SK-N-SH (cell line): ENCODE measurements at regions not wholly inside any gene's neighbourhood (a gene's known extent, or its start where the extent isn't known, plus 50 kb on each side); places are given as distances from the start of the nearest gene placed in this dataset.

Experiments used
- CTCF ChIA-PET: fragments of 300-600, 350-600 bp; formaldehyde crosslinking; extraction: SDS; loops from one replicate; lab custom pipeline; 2021; lab: Yijun Ruan, JAX
- POLR2A ChIA-PET: fragments of 350-600 bp; sonication (Branson Sonifier 250); formaldehyde crosslinking; extraction: SDS; loops from one replicate; lab custom pipeline; 2020; ENCODE audit warnings: antibody characterized with exemption, inconsistent platforms; lab: Yijun Ruan, JAX
- DNase-seq: peaks from one replicate; pipeline ENCODE4 v3.0.0; 2012
- H2AFZ ChIP-seq: fragments of 200-600 bp; sonication (generic); 2 replicates; pipeline ENCODE4 v1.8.1; 2016; ENCODE audit warnings: antibody characterized with exemption, mild to moderate bottlenecking, low read depth
- H3F3A ChIP-seq: fragments of 200-600 bp; sonication (generic); replicated peaks from 2 replicates; pipeline ENCODE3; 2016; ENCODE audit warnings: antibody characterized with exemption, mild to moderate bottlenecking; ENCODE audit not compliant: insufficient read depth
- H3K27ac ChIP-seq, 2 experiments: fragments of 200-500 bp in 1 of 2; fragments of 200-600 bp in 1 of 2; sonication (Bioruptor generic) in 1 of 2; sonication (generic), shearing (Covaris generic) in 1 of 2; 2 replicates each; pipeline versions ENCODE4 v1.5.1 to v1.6.1; 2014 to 2016; ENCODE audit warnings: low read depth in 2 of 2, inconsistent platforms in 1 of 2, low read length in 1 of 2, mild to moderate bottlenecking in 1 of 2, mixed read lengths in 1 of 2
- H3K27me3 ChIP-seq: fragments of 200-600 bp; sonication (generic), shearing (Covaris generic); 2 replicates; pipeline ENCODE4 v1.6.1; 2016; ENCODE audit warnings: mixed run types; ENCODE audit not compliant: insufficient read depth
- H3K36me3 ChIP-seq, 2 experiments: fragments of 200-500 bp in 1 of 2; fragments of 200-600 bp in 1 of 2; sonication (Bioruptor generic) in 1 of 2; sonication (generic) in 1 of 2; replicated peaks in 1 of 2; 2 replicates each; pipeline versions ENCODE3 to v1.5.1; 2014 to 2016; ENCODE audit warnings: low read length in 1 of 2, mild to moderate bottlenecking in 1 of 2; ENCODE audit not compliant: insufficient read depth in 2 of 2, control insufficient read depth in 1 of 2
- H3K4me1 ChIP-seq, 2 experiments: fragments of 200-500 bp in 1 of 2; fragments of 200-600 bp in 1 of 2; sonication (Bioruptor generic) in 1 of 2; sonication (generic), shearing (Covaris generic) in 1 of 2; 2 replicates each; pipeline versions ENCODE4 v1.5.1 to v1.6.1; 2014 to 2016; ENCODE audit warnings: low read depth in 1 of 2, low read length in 1 of 2, mixed run types in 1 of 2; ENCODE audit not compliant: insufficient read depth in 2 of 2, control insufficient read depth in 1 of 2
- H3K4me2 ChIP-seq: fragments of 200-600 bp; sonication (generic), shearing (Covaris generic); 2 replicates; pipeline ENCODE4 v1.6.1; 2017; ENCODE audit warnings: mixed run types
- H3K4me3 ChIP-seq, 2 experiments: fragments of 200-500 bp in 1 of 2; fragments of 200-600 bp in 1 of 2; sonication (Bioruptor generic) in 1 of 2; sonication (generic), shearing (Covaris generic) in 1 of 2; 2 replicates each; pipeline versions ENCODE4 v1.5.1 to v1.8.1; 2014 to 2016; ENCODE audit warnings: low read depth in 2 of 2, inconsistent platforms in 1 of 2, low read length in 1 of 2, mild to moderate bottlenecking in 1 of 2, mixed read lengths in 1 of 2, moderate library complexity in 1 of 2
- H3K79me2 ChIP-seq: fragments of 200-600 bp; sonication (generic); 2 replicates; pipeline ENCODE4 v1.8.1; 2017; ENCODE audit warnings: mild to moderate bottlenecking; ENCODE audit not compliant: insufficient read depth
- H3K9ac ChIP-seq: fragments of 200-600 bp; sonication (generic); 2 replicates; pipeline ENCODE4 v1.6.1; 2017; ENCODE audit warnings: mixed run types
- H3K9me2 ChIP-seq: fragments of 200-600 bp; sonication (generic); 2 replicates; pipeline ENCODE4 v1.6.1; 2017; ENCODE audit warnings: mixed run types
- H3K9me3 ChIP-seq: fragments of 200-600 bp; sonication (generic); 2 replicates; pipeline ENCODE4 v1.6.1; 2017; ENCODE audit warnings: mixed run types, mild to moderate bottlenecking, moderate library complexity
- H4K20me1 ChIP-seq: fragments of 200-600 bp; sonication (generic); 2 replicates; pipeline ENCODE4 v1.6.1; 2017; ENCODE audit warnings: mild to moderate bottlenecking, mixed run types; ENCODE audit not compliant: insufficient read depth
- ELF1 ChIP-seq: IDR thresholded peaks from 2 replicates; pipeline ENCODE4 v1.4.0; 2012
- EP300 ChIP-seq, 2 experiments: IDR thresholded peaks; 2 replicates each; pipeline versions ENCODE4 v1.4.0 to v1.6.1; 2012; ENCODE audit warnings: borderline replicate concordance in 1 of 2, low read depth in 1 of 2, low read length in 1 of 2
- EZH2phosphoT487 ChIP-seq: fragments of 200-600 bp; sonication (generic); IDR thresholded peaks from 2 replicates; pipeline ENCODE4 v1.6.1; 2017; ENCODE audit warnings: low read depth, mixed run types, mild to moderate bottlenecking, antibody characterized with exemption, moderate library complexity, borderline replicate concordance
- FOSL2 ChIP-seq: IDR thresholded peaks from 2 replicates; pipeline ENCODE4 v1.4.0; 2012; ENCODE audit warnings: low read depth, mild to moderate bottlenecking, moderate library complexity, borderline replicate concordance
- MAX ChIP-seq: IDR thresholded peaks from 2 replicates; pipeline ENCODE4 v1.4.0; 2012; ENCODE audit warnings: low read depth
- MEF2A ChIP-seq: IDR thresholded peaks from 2 replicates; pipeline ENCODE4 v1.4.0; 2012; ENCODE audit warnings: low read depth, borderline replicate concordance
- MXI1 ChIP-seq: IDR thresholded peaks from 2 replicates; pipeline ENCODE4 v1.6.1; 2012; ENCODE audit warnings: mild to moderate bottlenecking, low read depth, low read length, improper control_type of control experiment
- NRF1 ChIP-seq: IDR thresholded peaks from 2 replicates; pipeline ENCODE4 v1.6.1; 2012; ENCODE audit warnings: low read depth, mild to moderate bottlenecking, low read length
- RAD21 ChIP-seq: IDR thresholded peaks from 2 replicates; pipeline ENCODE4 v1.6.1; 2012; ENCODE audit warnings: mild to moderate bottlenecking, low read length
- RCOR1 ChIP-seq: fragments of 150-350 bp; IDR thresholded peaks from 2 replicates; pipeline ENCODE4 v1.6.1; 2017; ENCODE audit warnings: antibody characterized with exemption, low read length
- RFX5 ChIP-seq: IDR thresholded peaks from 2 replicates; pipeline ENCODE4 v1.6.1; 2012; ENCODE audit warnings: mild to moderate bottlenecking, improper control_type of control experiment, low read length
- SIN3A ChIP-seq: IDR thresholded peaks from 2 replicates; pipeline ENCODE4 v1.6.1; 2012; ENCODE audit warnings: low read depth, mild to moderate bottlenecking, low read length, moderate library complexity, borderline replicate concordance
- SMC3 ChIP-seq: IDR thresholded peaks from 2 replicates; pipeline ENCODE4 v1.6.1; 2012; ENCODE audit warnings: low read depth, low read length, improper control_type of control experiment
- TAF1 ChIP-seq: IDR thresholded peaks from 2 replicates; pipeline ENCODE4 v1.6.1; 2012; ENCODE audit warnings: low read depth, mild to moderate bottlenecking, low read length, moderate library complexity, borderline replicate concordance
- TEAD4 ChIP-seq: IDR thresholded peaks from 2 replicates; pipeline ENCODE4 v1.4.0; 2012; ENCODE audit warnings: mild to moderate bottlenecking, borderline replicate concordance; ENCODE audit not compliant: insufficient read depth
- WGBS: methylation state at CpG from one replicate; pipeline ENCODE4 v1.1.6; 2017; ENCODE audit warnings: low lambda C conversion rate; 5-methylcytosine and 5-hydroxymethylcytosine counted together
- TF ChIP-seq, protein P1 (sequence below): IDR thresholded peaks from 2 replicates; pipeline ENCODE4 v1.4.0; 2012; ENCODE audit warnings: low read depth, borderline replicate concordance

DNA sequence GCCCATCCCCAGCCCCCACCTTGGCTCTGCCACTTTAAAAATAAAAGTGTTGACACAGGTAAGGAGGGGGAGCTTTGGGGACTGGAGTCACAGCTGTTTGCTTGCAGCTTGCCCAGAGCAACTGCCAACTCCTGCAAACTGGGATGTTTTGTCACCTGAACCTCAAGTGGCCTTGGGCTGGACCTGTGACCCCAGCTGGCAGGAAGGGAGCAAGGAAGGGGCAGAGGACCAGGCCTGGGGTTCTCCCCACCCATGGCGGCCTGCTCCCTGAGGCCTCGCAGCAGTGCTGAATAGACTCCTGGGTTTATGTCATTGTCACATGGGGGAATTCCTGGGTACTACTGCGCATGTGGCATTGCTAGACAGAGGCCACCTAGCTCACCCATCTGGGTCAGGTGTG, 246.9 kb upstream of the TLE3 start:
- no peaks in the 10 kb centered on the region for H4K20me1 ChIP-seq
- no peak overlapping the region for H3K4me3 ChIP-seq
- no peak for DNase-seq
- no CpG with 5 or more reads among the region's 3 CpGs for WGBS
- peak overlapping the region in 1 of 2 experiments; percentile 100; a peak in 2 of 4 replicates for H3K27ac ChIP-seq
- H2AFZ ChIP-seq: no peak overlapping the region
- H3K9me3 ChIP-seq: no peaks in the 10 kb centered on the region
- H3K9me2 ChIP-seq: no peaks in the 10 kb centered on the region
- no peaks in the 10 kb centered on the region for H3K36me3 ChIP-seq
- H3K9ac ChIP-seq: no peak overlapping the region
- CTCF ChIA-PET: interaction anchor here (0.8 to 1.4 kb wide), 2 partner anchors 9 to 44 kb away, joined by 3 to 4 read pairs; no protein-coding TSS in a partner anchor
- H3K4me2 ChIP-seq: no peak overlapping the region
- H3K79me2 ChIP-seq: no peaks in the 10 kb centered on the region
- peaks cover 0 to 67% of the 10 kb centered on the region in 2 experiments; a peak in 2 of 4 replicates for H3K4me1 ChIP-seq
- no peaks in the 10 kb centered on the region for H3K27me3 ChIP-seq
- POLR2A ChIA-PET: no interaction called here
- TF ChIP-seq TAF1 (no peak), MEF2A (no peak), EZH2phosphoT487 (no peak)
- peaks cover 3% of the 10 kb centered on the region for H3F3A ChIP-seq

GRCh38 chr15:70343961-70344621, 246.4 kb upstream of the TLE3 start:
- no peaks in the 10 kb centered on the region for H4K20me1 ChIP-seq
- DNase-seq: no peak
- H3K36me3 ChIP-seq: no peaks in the 10 kb centered on the region
- no peak overlapping the region for H3K4me3 ChIP-seq
- peak overlapping the region in 1 of 2 experiments; percentile 100; a peak in 2 of 4 replicates for H3K27ac ChIP-seq
- no peak overlapping the region for H3K4me2 ChIP-seq
- TF ChIP-seq NRF1: no peak
- no peak for TF ChIP-seq MXI1
- TF ChIP-seq TEAD4: no peak
- TF ChIP-seq ELF1: no peak
- no peak for TF ChIP-seq MAX
- TF ChIP-seq RAD21: no peak
- no peak for TF ChIP-seq RCOR1
- TF ChIP-seq FOSL2: no peak
- TF ChIP-seq, protein P1, sequence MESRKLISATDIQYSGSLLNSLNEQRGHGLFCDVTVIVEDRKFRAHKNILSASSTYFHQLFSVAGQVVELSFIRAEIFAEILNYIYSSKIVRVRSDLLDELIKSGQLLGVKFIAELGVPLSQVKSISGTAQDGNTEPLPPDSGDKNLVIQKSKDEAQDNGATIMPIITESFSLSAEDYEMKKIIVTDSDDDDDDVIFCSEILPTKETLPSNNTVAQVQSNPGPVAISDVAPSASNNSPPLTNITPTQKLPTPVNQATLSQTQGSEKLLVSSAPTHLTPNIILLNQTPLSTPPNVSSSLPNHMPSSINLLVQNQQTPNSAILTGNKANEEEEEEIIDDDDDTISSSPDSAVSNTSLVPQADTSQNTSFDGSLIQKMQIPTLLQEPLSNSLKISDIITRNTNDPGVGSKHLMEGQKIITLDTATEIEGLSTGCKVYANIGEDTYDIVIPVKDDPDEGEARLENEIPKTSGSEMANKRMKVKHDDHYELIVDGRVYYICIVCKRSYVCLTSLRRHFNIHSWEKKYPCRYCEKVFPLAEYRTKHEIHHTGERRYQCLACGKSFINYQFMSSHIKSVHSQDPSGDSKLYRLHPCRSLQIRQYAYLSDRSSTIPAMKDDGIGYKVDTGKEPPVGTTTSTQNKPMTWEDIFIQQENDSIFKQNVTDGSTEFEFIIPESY: no peak
- no peak for TF ChIP-seq SMC3
- TF ChIP-seq EP300 (IDR thresholded peaks at IDR 0.05; ENCODE audit: borderline replicate concordance in 1 of 2, low read depth in 1 of 2, low read length in 1 of 2): no peak
- TF ChIP-seq EZH2phosphoT487: no peak
- TF ChIP-seq SIN3A: no peak
- TF ChIP-seq RFX5: no peak
- H3K9me2 ChIP-seq: no peaks in the 10 kb centered on the region
- ChIA-PET POLR2A (no interaction called here), CTCF (interaction anchor here (0.8 to 1.4 kb wide), 3 partner anchors 10 to 151 kb away, joined by 3 to 4 read pairs (median 3); no protein-coding TSS in a partner anchor)
- no peaks in the 10 kb centered on the region for H3K79me2 ChIP-seq
- H3K9me3 ChIP-seq: no peaks in the 10 kb centered on the region
- no peak overlapping the region for H3K9ac ChIP-seq
- no peak overlapping the region for H2AFZ ChIP-seq
- H3K27me3 ChIP-seq: no peaks in the 10 kb centered on the region
- WGBS: 92% methylated on average over 17 of the region's 17 CpGs
- H3K4me1 ChIP-seq: peaks cover 0 to 68% of the 10 kb centered on the region in 2 experiments; a peak in 2 of 4 replicates
- H3F3A ChIP-seq: peaks cover 5% of the 10 kb centered on the region
